A673 (cell line): ENCODE measurements at regions not wholly inside any gene's neighbourhood (a gene's known extent, or its start where the extent isn't known, plus 50 kb on each side); places are given as distances from the start of the nearest gene placed in this dataset.

Experiments used
- BruUV-seq: library from RNA; stranded (reverse); fragments of 400-500 nt; replicated peaks from 2 replicates; lab custom pipeline; 2021; lab: Mats Ljungman, UMichigan
- CTCF ChIA-PET: fragments of 300-600 bp; sonication (Branson Sonifier 250); formaldehyde crosslinking; loops from one replicate; lab custom pipeline; 2022; ENCODE audit warnings: antibody characterized with exemption; lab: Charles Lee
- POLR2A ChIA-PET: fragments of 300-600 bp; sonication (Branson Sonifier 250); formaldehyde crosslinking; loops from one replicate; lab custom pipeline; 2022; ENCODE audit warnings: antibody characterized with exemption; ENCODE audit not compliant: low non-redundant PET; lab: Charles Lee
- DNase-seq: peaks from one replicate; pipeline ENCODE4 v3.0.0-alpha.2; 2015; ENCODE audit warnings: low spot score
- H3K27ac ChIP-seq: fragments of 200-600 bp; sonication (generic); 2 replicates; pipeline ENCODE4 v1.5.1; 2016; ENCODE audit warnings: mixed run types, low read depth, mild to moderate bottlenecking, mixed read lengths, antibody characterized with exemption, low read length; ENCODE audit not compliant: poor library complexity, severe bottlenecking
- H3K27me3 ChIP-seq: fragments of 200-600 bp; sonication (generic); replicated peaks from 2 replicates; pipeline ENCODE4 v1.6.1; 2017; ENCODE audit warnings: mixed run types, low read depth, mild to moderate bottlenecking, mixed read lengths, antibody characterized with exemption, low read length; ENCODE audit not compliant: insufficient read depth, poor library complexity
- H3K36me3 ChIP-seq: fragments of 200-600 bp; sonication (generic); 2 replicates; pipeline ENCODE4 v1.6.1; 2016; ENCODE audit warnings: mixed run types, mild to moderate bottlenecking, mixed read lengths, antibody characterized with exemption, low read length; ENCODE audit not compliant: insufficient read depth, poor library complexity, severe bottlenecking
- H3K4me1 ChIP-seq: fragments of 200-600 bp; sonication (generic); 2 replicates; pipeline ENCODE4 v1.6.1; 2017; ENCODE audit warnings: mixed run types, mild to moderate bottlenecking, mixed read lengths, antibody characterized with exemption, low read length; ENCODE audit not compliant: insufficient read depth, poor library complexity, severe bottlenecking
- H3K4me3 ChIP-seq: fragments of 200-600 bp; sonication (generic); 2 replicates; pipeline ENCODE4 v1.5.1; 2016; ENCODE audit warnings: low read depth, mixed run types, mild to moderate bottlenecking, mixed read lengths, low read length; ENCODE audit not compliant: poor library complexity, severe bottlenecking
- H3K9me3 ChIP-seq: fragments of 200-600 bp; sonication (generic); 2 replicates; pipeline ENCODE4 v1.6.1; 2016; ENCODE audit warnings: mixed run types, low read depth, mild to moderate bottlenecking, mixed read lengths, antibody characterized with exemption, low read length; ENCODE audit not compliant: poor library complexity, severe bottlenecking
- EZH2 ChIP-seq: fragments of 200-600 bp; sonication (generic); IDR thresholded peaks from 2 replicates; pipeline ENCODE4 v1.6.1; 2017; ENCODE audit warnings: borderline replicate concordance, low read depth, mild to moderate bottlenecking, mixed read lengths, antibody characterized with exemption, low read length; ENCODE audit not compliant: poor library complexity, severe bottlenecking
- intact Hi-C: fragments of 100-400 bp; cut with micrococcal nuclease; formaldehyde crosslinking; loops from one replicate; pipeline ENCODE4 v1.10.0; 2022; ENCODE audit not compliant: unreplicated experiment
- TF ChIP-seq, protein P1 (sequence below): fragments of 300-800, 200-600 bp; sonication (generic); conservative IDR thresholded peaks from 2 replicates; pipeline ENCODE4 v1.5.1; 2017; ENCODE audit warnings: low read depth, mild to moderate bottlenecking, antibody characterized with exemption, low read length, moderate library complexity, mixed read lengths

- no TSS peak for BruUV-seq
- Histone ChIP-seq H3K9me3 (no peaks in the 10 kb centered on the region), H3K4me3 (no peak overlapping the region), H3K27ac (no peak overlapping the region), H3K27me3 (no peaks in the 10 kb centered on the region), H3K4me1 (no peaks in the 10 kb centered on the region), H3K36me3 (no peaks in the 10 kb centered on the region)
- intact Hi-C loops: no loop called here
- TF ChIP-seq, protein P1, sequence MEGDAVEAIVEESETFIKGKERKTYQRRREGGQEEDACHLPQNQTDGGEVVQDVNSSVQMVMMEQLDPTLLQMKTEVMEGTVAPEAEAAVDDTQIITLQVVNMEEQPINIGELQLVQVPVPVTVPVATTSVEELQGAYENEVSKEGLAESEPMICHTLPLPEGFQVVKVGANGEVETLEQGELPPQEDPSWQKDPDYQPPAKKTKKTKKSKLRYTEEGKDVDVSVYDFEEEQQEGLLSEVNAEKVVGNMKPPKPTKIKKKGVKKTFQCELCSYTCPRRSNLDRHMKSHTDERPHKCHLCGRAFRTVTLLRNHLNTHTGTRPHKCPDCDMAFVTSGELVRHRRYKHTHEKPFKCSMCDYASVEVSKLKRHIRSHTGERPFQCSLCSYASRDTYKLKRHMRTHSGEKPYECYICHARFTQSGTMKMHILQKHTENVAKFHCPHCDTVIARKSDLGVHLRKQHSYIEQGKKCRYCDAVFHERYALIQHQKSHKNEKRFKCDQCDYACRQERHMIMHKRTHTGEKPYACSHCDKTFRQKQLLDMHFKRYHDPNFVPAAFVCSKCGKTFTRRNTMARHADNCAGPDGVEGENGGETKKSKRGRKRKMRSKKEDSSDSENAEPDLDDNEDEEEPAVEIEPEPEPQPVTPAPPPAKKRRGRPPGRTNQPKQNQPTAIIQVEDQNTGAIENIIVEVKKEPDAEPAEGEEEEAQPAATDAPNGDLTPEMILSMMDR: no peak
- TF ChIP-seq EZH2: no peak
- POLR2A ChIA-PET: no interaction called here
- DNase-seq: no peak
- CTCF ChIA-PET: interaction anchor here (0.9 kb wide), 1 partner anchor 18 kb away, joined by 15 read pairs; no protein-coding TSS in a partner anchor
Observed at GRCh38 chr5:154542000-154542399, 64.0 kb upstream of the HAND1 start.

GRCh38 chr5:154541553-154541952, 63.5 kb upstream of the HAND1 start:
- ChIA-PET POLR2A (no interaction called here), CTCF (interaction anchor here (0.9 kb wide), 1 partner anchor 18 kb away, joined by 15 read pairs; no protein-coding TSS in a partner anchor)
- Histone ChIP-seq H3K36me3 (no peaks in the 10 kb centered on the region), H3K27ac (no peak overlapping the region), H3K4me3 (no peak overlapping the region), H3K4me1 (no peaks in the 10 kb centered on the region), H3K9me3 (no peaks in the 10 kb centered on the region), H3K27me3 (no peaks in the 10 kb centered on the region)
- no peak for TF ChIP-seq EZH2
- TF ChIP-seq, protein P1: no peak
- DNase-seq: no peak
- BruUV-seq: no TSS peak
- intact Hi-C loops: no loop called here

- Histone ChIP-seq H3K4me1 (no peaks in the 10 kb centered on the region), H3K4me3 (no peak overlapping the region), H3K27ac (no peak overlapping the region), H3K27me3 (no peaks in the 10 kb centered on the region), H3K36me3 (no peaks in the 10 kb centered on the region), H3K9me3 (no peaks in the 10 kb centered on the region)
- TF ChIP-seq, protein P1: no peak
- TF ChIP-seq EZH2: no peak
- intact Hi-C loops: no loop called here
- ChIA-PET CTCF (no interaction called here), POLR2A (interaction anchor here (0.6 kb wide), 1 partner anchor 12 kb away, joined by 4 read pairs; no protein-coding TSS in a partner anchor)
- no TSS peak for BruUV-seq
- DNase-seq: no peak
Observed at GRCh38 chr5:154540600-154540999, 62.6 kb upstream of the HAND1 start.
